Lower lobe of right lung (tissue), 2 donors: ENCODE measurements at regions not wholly inside any gene's neighbourhood (a gene's known extent, or its start where the extent isn't known, plus 50 kb on each side); places are given as distances from the start of the nearest gene placed in this dataset.
A peak's percentile ranks its signal among the peaks of the same experiment; 100 is the strongest.

ENCODE experiments used
- ATAC-seq, 2 donors: fragments of 200-7000 bp; cut with Tn5 transposase; one replicate each; pipeline ENCODE4 v1.9.1; 2020 to 2022; ENCODE audit warnings: mild to moderate bottlenecking in 2 of 2, moderate library complexity in 2 of 2
- DNase-seq: peaks from one replicate; pipeline ENCODE4 v3.0.0-alpha.2; 2020
- H3K27ac ChIP-seq: fragments of 200-600 bp; one replicate; pipeline ENCODE4 v1.8.0; 2022
- H3K27me3 ChIP-seq: fragments of 200-600 bp; one replicate; pipeline ENCODE4 v1.8.0; 2022; ENCODE audit warnings: low read depth
- H3K36me3 ChIP-seq: fragments of 200-600 bp; one replicate; pipeline ENCODE4 v1.8.0; 2022; ENCODE audit warnings: mild to moderate bottlenecking
- H3K4me1 ChIP-seq: fragments of 200-600 bp; one replicate; pipeline ENCODE4 v1.8.0; 2022
- H3K4me3 ChIP-seq: fragments of 200-600 bp; one replicate; pipeline ENCODE4 v1.8.0; 2022; ENCODE audit warnings: mild to moderate bottlenecking
- H3K9me3 ChIP-seq: fragments of 200-600 bp; one replicate; pipeline ENCODE4 v1.8.0; 2022
- CTCF ChIP-seq: fragments of 200-600 bp; IDR thresholded peaks from one replicate; pipeline ENCODE4 v1.8.0; 2022; ENCODE audit warnings: antibody characterized with exemption, mild to moderate bottlenecking
- intact Hi-C: fragments of 100-400 bp; cut with DNase I; formaldehyde crosslinking; loops from one replicate; pipeline ENCODE4 v1.11.0; 2022
- donor health status: DM: no; HTN: yes; CAD: no; lungs with severe emphysema.

DNA sequence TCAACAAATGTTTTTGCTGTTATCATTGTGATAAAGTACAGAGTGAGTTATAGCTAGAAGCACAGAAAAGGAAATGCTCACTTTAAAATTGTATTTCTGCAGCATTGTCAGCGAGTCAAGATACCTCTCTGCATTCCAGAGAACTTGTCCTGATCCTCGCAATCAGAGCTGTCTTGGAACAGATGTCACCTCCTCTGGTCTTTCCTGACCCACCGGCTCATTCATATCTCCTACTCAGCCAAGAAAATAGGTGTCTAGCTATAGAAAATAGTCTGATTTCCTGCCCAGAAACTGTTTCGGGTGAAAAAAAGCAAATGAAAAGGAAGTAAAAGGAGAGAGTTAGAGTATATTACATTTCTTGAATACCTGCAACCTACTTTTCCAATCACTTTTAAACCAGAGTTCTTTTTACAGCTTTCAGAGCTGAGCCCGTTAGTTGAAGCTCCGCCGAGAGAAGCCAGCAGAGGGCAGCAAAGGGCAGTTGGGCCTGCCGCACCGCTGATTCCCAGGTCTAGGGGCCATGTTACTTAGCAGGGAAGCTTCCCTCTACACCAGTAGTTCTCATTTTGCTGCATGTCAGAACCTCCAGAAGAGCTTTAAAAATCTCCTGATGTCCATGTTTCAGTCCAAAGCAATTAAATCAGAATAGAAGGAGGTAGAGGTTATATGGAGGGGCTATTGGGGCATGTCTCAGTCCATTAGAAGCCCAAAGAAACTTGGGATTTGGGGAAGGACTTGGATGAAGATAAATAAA lies 185.7 kb upstream of the THRB start:
- peak; percentile 83 for TF ChIP-seq CTCF
- no peaks in the 10 kb centered on the region for H3K9me3 ChIP-seq
- ATAC-seq (peak; percentile 83 to 86), DNase-seq (peak; percentile 64)
- no peak overlapping the region for H3K27ac ChIP-seq
- intact Hi-C loops, result no loop called here
- H3K4me1 ChIP-seq, result no peaks in the 10 kb centered on the region
- no peak overlapping the region for H3K4me3 ChIP-seq
- H3K36me3 ChIP-seq, result no peaks in the 10 kb centered on the region
- H3K27me3 ChIP-seq, result no peaks in the 10 kb centered on the region

DNA sequence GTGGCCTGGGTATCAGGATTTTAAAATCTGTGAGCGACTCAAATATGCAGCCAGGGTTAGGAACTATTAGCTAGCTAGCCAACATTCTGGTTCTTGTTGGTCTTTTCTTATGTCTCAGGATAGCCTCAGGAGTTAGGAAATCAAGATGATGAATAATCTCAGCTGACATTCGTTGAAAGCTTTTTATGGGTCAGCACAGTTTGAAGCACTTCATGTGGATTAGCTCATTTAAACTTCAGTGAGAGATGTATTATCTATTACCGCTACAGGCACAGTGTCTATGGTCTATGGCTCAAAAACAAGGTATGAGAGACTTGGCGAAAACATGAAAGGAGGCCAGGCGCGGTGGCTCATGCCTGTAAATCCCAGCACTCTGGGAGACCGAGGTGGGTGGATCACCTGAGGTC lies 187.5 kb upstream of the THRB start:
- TF ChIP-seq CTCF, result no peak
- ATAC-seq, result no peak
- intact Hi-C loops, result no loop called here

DNA sequence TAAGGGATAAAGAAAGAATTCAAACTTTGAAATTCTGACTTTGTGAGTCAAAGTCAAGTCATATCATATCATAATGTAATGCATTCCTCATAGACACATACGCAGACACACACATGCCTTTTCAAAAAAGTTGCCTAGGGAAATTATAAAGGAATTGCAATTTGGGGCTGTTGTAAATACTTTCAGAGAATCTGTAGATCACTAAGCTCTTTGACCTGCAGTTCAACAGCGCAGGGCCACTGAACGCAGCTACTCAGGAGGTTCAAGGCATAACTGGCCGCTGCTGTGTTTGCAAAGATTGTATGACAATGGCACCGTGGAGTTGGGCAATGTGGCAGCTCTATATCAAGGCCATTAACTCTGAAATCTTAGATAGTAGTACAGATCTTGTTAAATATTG lies 188.4 kb upstream of the THRB start:
- H3K4me3 ChIP-seq, result no peak overlapping the region
- intact Hi-C loops, result no loop called here
- no peaks in the 10 kb centered on the region for H3K9me3 ChIP-seq
- H3K27ac ChIP-seq, result no peak overlapping the region
- ATAC-seq (no peak), DNase-seq (no peak)
- H3K36me3 ChIP-seq, result no peaks in the 10 kb centered on the region
- no peaks in the 10 kb centered on the region for H3K27me3 ChIP-seq
- no peaks in the 10 kb centered on the region for H3K4me1 ChIP-seq
- TF ChIP-seq CTCF, result no peak

More for the DNA sequence above, 187.5 kb upstream of the THRB start:
- Histone ChIP-seq H3K27me3 (no peaks in the 10 kb centered on the region), H3K9me3 (no peaks in the 10 kb centered on the region), H3K4me1 (no peaks in the 10 kb centered on the region), H3K36me3 (no peaks in the 10 kb centered on the region), H3K4me3 (no peak overlapping the region), H3K27ac (no peak overlapping the region)
- no peak for DNase-seq

GRCh38 chr3:24683633-24684384 lies 189.2 kb upstream of the THRB start:
- Histone ChIP-seq H3K9me3 (no peaks in the 10 kb centered on the region), H3K27me3 (no peaks in the 10 kb centered on the region), H3K4me1 (no peaks in the 10 kb centered on the region), H3K4me3 (no peak overlapping the region), H3K27ac (no peak overlapping the region), H3K36me3 (no peaks in the 10 kb centered on the region)
- ATAC-seq, result no peak
- TF ChIP-seq CTCF, result peak; percentile 56
- no peak for DNase-seq
- intact Hi-C loops, result no loop called here

DNA sequence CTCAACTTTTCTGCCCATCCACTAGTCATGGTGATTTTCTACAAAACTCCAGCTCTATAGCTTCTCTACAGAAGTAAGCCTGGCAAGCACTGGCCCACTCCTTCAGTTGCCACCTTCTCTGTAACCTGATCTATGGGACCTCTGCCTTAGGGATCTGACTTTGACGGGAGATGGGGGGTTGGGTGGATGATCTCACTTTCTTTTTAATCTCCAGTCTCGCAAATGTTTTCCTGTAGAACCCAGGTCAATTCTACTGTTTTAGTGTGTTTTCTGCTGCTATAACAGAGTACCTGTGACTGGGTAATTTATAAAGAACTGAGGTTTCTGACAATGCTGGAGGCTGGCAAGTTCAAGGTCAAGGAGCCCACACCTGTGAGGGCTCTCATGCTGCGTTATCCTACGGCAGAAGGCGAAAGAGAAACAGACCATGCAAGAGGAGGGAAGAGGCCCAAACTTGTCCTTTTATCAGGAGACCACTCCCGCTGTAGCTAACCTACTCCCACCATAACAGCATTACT lies 189.9 kb upstream of the THRB start:
- no peaks in the 10 kb centered on the region for H3K36me3 ChIP-seq
- intact Hi-C loops, result no loop called here
- H3K27ac ChIP-seq, result no peak overlapping the region
- H3K27me3 ChIP-seq, result no peaks in the 10 kb centered on the region
- ATAC-seq (no peak), DNase-seq (no peak)
- no peak overlapping the region for H3K4me3 ChIP-seq
- H3K9me3 ChIP-seq, result no peaks in the 10 kb centered on the region
- H3K4me1 ChIP-seq, result no peaks in the 10 kb centered on the region
- no peak for TF ChIP-seq CTCF
